ENCODE measurements at regions not wholly inside any gene's neighbourhood (a gene's known extent, or its start where the extent isn't known, plus 50 kb on each side); places are given as distances from the start of the nearest gene placed in this dataset.

DNA sequence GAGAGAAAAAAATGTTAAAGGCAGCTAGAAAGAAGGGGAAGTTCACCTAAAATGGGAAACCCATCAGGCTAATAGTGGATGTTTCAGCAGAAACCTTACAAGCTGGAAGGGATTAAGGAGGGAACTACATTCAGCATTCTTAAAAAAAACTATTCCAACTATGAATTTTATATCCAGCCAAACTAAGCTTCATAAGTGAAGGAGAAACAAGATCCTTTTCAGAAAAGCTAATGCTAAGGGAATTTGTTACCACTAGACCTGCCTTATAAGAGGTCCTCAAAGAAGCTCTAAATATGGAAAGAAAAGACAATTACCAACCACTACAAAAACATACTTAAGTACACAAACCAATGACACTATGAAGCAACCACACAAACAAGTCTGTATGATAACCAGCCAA is 59.2 kb upstream of the SLC35F1 start:
- FAIRE-seq: no peak
- TF ChIP-seq, protein P1, sequence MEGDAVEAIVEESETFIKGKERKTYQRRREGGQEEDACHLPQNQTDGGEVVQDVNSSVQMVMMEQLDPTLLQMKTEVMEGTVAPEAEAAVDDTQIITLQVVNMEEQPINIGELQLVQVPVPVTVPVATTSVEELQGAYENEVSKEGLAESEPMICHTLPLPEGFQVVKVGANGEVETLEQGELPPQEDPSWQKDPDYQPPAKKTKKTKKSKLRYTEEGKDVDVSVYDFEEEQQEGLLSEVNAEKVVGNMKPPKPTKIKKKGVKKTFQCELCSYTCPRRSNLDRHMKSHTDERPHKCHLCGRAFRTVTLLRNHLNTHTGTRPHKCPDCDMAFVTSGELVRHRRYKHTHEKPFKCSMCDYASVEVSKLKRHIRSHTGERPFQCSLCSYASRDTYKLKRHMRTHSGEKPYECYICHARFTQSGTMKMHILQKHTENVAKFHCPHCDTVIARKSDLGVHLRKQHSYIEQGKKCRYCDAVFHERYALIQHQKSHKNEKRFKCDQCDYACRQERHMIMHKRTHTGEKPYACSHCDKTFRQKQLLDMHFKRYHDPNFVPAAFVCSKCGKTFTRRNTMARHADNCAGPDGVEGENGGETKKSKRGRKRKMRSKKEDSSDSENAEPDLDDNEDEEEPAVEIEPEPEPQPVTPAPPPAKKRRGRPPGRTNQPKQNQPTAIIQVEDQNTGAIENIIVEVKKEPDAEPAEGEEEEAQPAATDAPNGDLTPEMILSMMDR (IDR thresholded peaks at IDR 0.05; ENCODE audit: insufficient read depth, missing control alignments): no peak

DNA sequence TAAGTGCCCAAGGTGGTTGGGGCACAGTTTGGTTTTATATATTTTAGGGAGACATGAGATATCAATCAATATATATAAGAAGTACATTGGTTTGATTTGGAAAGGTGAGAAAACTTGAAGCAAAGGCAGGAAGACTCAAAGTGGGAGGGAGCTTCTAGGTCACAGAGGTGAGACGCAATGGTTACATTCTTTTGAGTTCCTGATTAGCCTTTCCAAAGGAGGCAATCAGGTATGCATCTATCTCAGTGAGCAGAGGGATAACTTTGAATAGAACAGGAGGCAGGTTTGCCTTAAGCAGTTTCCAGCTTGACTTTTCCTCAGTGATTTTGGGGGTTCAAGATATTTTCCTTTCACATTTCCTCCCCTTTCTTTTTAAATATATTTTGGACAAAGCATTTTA is 58.0 kb upstream of the SLC35F1 start:
- TF ChIP-seq, protein P1 (IDR thresholded peaks at IDR 0.05; ENCODE audit: insufficient read depth, missing control alignments): no peak
- no peak for DNase-seq (ENCODE audit: insufficient read length, low spot score)
- no peak for FAIRE-seq

More for the DNA sequence above, 59.2 kb upstream of the SLC35F1 start:
- no peak for DNase-seq (ENCODE audit: insufficient read length, low spot score)

Data from D721Med (cell line).